ENCODE measurements at regions not wholly inside any gene's neighbourhood (a gene's known extent, or its start where the extent isn't known, plus 50 kb on each side); places are given as distances from the start of the nearest gene placed in this dataset.
"Not testable (repeated sequence)": the region's sequence is repeated elsewhere in the genome, so short reads cannot be mapped to it uniquely, and the experiment has no call there.

DNA sequence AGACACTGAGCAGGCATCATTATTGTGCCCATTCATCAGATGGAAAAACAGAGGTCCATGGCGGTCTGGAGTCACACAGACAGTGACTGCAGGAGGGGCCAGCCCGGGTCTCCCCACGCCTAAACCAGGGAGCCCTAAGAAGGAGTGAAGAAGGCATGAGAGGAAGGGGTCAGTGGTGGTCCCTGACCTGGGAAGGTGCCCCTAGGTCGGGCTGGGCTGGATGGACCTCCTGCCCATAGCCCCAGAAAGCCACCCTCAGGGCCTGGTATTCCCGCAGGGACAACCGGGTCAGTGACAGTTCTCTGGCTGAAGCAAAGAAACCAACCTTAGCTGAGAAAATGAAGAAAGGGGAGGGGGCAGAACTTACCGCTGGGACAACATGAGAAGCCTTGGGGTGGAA lies 163.4 kb upstream of the C1orf174 start:
- DNase-seq (ENCODE audit: low read depth), result no peak

DNA sequence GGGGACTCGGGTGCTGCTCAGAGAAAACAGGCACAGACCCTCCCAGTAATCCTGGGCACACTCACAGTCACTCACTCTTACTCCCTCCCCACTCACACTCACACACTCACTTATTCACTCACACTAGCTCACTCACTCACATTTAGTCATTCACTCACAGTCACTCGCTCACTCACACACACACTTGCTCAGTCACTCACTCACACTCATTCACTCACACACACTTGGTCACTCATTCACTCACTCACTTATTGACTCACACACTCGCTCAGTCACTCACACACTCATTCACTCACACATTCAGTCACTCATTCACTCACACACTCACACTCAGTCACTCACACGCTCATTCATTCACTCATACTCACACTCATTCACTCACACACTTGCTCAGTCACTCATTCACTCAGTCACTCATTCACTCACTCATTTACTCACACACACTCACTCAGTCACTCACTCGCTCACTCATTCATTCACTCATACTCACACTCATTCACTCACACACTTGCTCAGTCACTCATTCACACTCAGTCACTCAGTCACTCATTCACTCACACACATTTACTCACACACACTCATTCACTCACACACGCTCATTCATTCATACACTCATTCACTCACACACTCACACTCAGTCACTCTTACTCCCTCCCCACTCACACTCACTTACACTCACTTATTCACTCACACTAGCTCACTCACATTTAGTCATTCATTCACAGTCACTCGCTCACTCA lies 164.2 kb upstream of the C1orf174 start:
- no peak for DNase-seq (ENCODE audit: low read depth)

DNA sequence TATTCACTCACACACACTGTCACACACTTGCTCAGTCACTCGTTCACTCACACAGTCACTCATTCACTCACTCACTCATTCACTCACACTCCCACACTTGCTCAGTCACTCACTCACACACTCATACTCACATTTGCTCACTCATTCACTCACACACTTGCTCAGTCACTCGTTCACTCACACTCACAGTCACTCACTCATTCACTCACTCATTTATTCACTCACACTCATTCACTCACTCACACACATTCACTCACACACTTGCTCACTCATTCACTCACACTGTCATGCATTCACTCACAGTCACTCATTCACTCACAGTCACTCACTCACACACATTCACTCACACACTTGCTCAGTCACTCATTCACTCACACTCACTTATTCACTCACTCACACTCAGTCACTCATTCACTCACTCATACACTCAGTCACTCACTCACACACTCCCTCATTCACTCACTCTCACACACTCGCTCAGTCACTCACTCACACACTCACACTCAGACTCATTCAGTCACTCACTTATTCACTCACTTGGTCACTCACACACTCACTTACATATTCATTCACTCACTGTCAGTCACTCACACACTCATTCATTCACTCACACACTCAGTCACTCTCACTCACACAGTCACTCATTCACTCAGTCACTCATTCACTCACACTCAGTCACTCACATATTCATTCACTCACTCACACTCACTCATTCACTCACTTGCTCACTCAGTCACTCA lies 167.0 kb upstream of the C1orf174 start:
- DNase-seq (ENCODE audit: low read depth), result no peak

DNA sequence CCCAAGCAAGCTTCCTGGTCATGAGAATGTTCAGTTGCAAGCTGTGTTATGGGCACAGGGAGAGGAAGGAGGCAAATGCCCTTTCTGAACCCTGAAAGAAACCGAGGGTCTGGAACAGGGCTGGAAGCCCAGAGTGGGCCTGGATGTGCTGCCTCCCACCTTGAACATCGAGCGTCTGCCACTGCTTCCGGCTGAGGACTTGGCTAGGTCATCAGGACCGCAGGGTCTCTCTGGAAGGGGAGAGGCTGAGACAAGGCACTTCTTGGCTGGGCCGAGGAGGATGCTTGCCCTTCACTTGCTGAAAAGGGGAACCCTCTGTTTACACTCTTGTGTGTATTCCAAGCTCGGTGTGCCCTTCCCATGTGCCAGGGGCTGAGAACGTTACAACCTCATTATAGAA lies 168.0 kb upstream of the C1orf174 start:
- DNase-seq (ENCODE audit: low read depth), result no peak

DNA sequence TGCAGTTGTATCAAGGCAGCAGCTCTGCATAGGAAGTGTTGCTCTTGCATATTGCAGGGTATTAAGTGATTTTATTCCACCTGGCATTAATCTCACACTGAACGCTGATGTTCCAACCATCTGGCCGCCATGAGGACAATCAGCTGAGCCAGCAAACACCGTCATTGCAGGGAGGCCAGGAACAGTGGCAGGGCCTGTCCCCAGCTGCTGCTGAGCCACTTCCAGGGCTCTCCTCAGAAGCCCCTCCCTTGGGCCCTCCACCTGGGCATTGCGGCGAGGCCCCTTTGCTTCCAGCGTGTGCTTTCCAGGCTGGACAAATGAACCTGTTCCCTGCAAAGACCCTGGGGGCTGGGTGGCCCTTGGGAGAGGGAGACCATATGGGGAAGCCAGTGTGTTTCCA lies 171.6 kb upstream of the C1orf174 start:
- DNase-seq (ENCODE audit: low read depth), result no peak

DNA sequence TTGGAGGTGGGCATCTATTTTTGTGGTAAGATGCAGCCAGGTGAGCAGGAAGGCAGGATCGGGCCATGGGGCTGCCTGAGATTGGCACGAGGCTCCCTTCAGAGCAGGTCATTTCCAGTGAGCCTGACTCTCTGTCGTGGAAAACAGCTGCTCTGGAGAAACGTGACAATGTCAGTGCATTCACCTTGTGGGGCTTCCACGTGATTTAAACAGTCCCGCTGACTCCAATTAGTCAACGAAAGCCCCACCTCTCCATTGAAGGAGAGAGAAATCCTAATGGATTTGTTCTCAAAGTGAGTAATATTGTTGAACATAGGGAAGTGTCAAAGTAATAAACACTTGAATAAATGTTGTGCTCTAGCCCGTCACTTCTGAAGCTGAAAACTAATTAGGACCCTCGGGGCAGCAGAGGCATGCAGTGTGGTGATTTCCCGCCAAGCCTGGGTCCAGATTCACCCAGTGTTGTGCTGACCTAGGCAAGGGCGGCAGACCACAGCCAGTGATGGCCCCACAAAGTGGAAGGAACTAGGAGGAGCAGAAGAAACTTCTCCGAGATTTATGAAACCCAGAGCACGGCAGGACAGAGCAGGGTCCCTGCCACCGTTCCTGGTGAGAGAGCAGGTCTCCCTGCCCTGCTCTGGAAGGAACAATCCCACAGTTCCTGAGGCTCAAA lies 172.5 kb upstream of the C1orf174 start:
- no peak for DNase-seq (ENCODE audit: low read depth)

DNA sequence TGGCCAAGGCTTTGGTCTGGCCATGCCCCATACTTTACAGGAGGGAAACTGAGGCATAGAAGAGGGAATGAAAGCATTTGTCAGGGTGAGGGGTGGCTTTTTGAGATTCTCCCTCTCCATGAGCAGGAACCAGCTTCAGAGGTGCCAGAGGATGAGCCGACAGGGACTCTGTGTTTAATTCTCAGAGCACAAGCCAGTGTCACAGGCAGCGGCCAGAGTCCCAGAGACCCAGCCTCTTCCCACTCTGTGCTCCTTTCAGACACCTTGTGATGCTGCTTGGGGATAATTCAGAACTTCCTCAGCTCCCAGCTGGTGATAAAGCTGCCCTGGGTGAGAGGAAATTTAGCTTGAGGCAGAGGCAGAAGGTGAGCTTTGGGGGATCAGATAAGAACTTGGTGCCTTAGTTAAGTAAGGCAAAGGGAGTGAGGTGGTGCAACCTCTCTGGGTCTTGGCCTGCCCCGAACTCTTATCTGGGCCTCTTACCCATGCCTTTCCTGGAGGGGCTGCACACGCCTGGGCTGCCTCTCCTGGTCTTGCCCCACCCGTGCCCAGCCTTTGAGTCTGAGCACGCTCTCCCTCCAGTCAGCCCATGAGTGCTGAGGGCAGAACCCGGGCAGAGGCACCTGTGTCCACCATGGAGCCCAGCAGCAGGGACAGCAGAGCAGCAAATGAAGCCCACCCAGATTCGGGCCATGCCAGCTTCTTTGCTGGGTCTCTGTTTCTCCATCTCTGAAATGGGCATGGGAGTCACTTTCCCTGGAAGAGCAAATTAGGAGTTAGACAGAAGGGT lies 175.6 kb upstream of the C1orf174 start:
- DNase-seq (ENCODE audit: low read depth), result no peak

DNA sequence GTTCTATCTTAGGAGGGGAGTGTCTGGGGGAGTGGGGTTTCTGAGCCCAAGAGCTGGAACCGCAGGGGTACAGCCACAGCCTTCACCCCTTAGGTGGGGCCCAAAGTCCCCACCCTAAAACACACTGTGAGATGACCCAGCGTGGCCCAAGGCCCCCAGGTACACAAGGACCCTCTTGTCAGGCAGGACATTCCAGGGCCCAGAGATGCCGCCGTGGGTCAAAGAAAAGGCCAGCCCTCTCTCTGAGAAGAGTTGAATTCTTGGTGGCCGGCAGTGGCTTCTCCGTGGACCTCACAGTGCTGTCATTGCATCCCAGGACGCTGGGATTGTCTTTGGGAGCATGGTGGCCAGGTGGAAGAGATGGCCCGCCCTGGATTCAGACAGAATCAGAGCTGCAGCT lies 176.3 kb upstream of the C1orf174 start:
- DNase-seq (ENCODE audit: low read depth), result no peak

DNA sequence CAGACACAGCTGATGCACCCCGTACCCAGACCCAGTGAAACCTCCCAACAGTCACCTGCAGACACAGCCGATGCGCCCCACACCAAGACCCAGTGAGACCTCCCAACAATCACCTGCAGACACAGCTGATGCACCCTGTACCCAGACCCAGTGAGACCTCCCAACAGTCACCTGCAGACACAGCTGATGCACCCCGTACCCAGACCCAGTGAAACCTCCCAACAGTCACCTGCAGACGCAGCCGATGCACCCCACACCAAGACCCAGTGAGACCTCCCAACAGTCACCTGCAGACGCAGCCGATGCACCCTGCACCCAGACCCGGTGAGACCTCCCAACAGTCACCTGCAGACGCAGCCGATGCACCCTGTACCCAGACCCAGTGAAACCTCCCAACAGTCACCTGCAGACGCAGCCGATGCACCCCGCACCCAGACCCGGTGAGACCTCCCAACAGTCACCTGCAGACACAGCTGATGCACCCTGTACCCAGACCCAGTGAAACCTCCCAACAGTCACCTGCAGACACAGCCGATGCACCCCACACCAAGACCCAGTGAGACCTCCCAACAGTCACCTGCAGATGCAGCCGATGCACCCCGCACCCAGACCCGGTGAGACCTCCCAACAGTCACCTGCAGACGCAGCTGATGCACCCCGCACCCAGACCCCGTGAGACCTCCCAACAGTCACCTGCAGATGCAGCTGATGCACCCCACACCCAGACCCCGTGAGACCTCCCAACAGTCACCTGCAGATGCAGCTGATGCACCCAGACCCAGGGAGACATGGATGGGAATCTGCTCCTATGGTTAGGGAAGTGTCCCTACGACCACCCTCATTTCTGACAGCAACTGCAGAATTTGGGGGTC lies 178.3 kb upstream of the C1orf174 start:
- not testable (repeated sequence) for DNase-seq (ENCODE audit: low read depth)

DNA sequence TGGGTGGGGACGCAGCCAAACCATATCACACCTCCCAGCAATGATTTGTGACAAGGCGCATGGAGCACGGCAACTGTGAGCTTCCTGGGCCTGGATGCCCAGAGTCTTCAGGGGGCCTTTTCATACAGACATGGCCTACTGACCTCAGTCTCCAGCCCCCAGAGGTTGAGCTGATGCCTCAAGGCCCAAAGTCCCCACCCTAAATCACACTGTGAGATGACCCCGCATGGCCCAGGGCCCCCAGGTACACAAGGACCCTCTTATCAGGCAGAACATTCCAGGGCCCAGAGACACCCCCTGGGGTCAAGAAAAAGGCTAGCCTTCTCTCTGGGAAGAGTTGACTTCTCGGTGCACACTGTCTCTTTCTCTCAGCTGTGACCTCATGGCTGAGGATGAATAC lies 179.7 kb upstream of the C1orf174 start:
- DNase-seq (ENCODE audit: low read depth), result no peak

DNA sequence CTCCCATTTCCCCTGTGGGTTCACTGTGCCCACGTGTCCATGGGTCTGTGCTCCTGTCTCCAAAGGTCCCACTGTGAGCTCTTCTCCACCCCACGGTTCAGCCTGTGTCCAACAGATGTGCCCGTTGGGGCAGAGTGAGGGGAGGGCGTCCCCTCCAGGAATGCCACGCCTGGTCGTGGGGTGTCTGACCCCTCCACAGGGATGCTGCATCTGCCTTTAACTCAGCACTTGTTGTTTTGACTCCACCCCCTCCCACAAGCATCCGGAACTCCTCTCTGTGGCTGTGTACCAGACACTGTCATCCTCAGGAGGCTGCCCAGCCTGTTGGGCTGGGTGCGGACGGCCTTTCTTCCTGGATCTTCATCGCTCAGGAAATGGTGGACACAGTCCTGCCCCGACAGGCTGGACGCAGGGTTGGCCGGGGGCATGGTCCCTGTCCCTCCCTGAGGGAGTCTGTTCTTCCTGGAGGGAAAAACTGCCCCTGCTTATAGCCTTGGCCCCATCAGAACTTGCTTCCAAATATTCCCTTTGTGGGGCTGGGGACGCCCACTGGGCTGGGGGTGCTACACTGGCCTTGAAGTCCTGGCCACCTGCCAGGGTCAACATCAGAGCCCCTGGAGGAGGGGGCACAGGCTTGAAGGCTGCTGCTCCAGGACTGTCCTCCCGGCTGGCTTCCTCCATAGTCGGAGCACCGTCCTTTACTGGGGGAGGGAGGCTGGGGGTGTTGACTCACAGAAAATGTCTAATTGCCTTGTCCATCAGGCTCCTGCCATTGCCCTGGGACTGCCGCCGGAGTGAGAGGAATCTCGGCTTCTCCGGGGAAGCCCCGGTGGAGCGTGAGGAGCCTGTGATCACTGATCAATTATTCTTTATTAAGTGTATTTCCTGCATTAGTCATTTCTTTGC lies 182.0 kb upstream of the C1orf174 start:
- DNase-seq (ENCODE audit: low read depth), result no peak

DNA sequence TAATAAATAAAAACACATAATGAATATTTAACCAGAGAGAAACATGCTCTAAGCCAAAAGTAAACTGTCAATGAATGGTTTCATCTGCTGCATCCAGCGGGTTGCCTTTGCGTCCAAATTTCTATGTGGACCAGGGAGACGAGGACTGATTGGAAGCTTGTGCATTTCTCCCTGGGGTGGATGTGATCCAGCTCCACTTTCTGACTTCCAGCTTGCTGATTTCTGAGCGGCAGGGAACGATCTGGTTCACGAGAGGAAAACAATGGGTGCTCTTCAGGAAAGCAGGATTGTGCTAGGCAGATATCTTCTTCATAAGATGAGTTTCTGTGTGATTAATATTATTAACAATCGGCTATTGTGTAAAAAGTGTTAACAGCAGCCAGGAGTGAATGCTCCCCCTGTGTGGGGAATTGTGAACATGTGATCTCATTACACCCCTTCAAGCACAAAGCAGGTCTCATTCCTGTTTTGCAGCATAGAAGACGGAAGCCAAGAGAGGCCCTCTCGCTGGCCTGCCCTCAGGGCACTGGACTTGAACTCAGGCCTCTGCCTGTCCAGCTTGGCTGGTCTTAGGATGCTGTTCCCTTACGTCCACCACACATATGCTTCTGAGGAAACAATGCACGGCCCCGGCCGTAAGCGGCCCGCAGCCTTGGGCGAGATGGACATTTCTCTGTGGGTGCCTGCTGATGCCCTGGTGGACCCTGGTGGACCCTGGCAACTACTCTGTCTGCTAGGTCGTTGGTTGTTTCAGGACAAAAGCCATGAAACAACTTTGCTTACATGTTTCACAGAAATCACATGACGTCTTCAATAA lies 183.4 kb upstream of the C1orf174 start:
- no peak for DNase-seq (ENCODE audit: low read depth)

DNA sequence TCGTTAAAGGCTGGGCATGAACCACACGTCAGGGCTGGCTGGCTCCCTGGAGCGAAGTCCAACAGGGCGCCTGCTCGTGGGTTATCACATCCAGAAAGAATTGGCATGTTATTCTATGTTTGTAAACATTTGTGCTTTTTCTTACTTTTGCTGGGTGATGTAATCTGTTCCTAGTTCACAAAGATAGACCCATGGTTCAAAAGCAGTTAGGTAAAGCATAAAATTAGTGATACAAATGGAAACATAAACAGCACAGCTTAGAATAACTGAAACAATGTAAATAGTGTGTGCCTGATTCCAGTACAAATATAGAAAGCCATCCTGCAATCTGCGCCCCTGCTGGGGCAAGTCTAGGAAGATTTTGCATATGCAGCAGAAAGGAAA lies 184.0 kb upstream of the C1orf174 start:
- no peak for DNase-seq (ENCODE audit: low read depth)

DNA sequence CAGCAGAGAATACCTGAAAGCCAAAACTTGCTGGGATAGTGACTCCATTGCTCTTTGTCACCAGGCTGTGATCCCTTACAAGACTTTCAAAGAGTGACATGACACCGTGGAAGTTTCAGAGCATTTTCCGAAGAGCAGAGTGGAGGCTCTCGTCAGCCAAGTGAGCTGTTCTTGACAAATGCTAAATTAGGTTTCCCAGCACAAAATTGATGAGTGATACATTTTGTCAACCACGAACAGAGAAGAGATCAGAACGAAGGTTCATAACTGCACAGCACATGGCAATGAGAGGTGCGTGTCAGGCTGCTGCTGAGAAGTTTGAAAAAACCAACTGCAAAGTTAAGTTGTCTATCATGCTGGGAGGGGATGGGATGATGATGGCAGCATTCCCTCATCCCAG lies 184.4 kb upstream of the C1orf174 start:
- no peak for DNase-seq (ENCODE audit: low read depth)

DNA sequence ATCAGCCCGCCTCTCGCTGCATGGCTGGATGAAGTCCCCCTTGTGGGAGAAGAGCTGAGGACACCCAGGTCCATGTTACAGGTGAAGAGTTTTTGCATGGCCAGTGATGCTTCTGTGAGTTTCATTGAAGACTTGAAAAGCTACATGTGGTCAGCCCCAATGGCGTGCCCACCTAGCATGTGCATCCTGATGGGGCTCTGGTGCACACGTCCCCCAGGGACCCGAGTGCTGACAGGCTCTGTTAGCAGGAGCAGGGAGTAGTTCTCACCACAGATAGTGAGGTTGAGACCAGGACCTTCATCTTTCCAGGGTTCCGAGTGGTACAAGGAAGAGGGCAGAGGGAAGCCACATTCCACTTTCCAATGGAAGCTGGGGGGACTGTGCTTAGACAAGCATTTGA lies 184.8 kb upstream of the C1orf174 start:
- DNase-seq (ENCODE audit: low read depth), result no peak

DNA sequence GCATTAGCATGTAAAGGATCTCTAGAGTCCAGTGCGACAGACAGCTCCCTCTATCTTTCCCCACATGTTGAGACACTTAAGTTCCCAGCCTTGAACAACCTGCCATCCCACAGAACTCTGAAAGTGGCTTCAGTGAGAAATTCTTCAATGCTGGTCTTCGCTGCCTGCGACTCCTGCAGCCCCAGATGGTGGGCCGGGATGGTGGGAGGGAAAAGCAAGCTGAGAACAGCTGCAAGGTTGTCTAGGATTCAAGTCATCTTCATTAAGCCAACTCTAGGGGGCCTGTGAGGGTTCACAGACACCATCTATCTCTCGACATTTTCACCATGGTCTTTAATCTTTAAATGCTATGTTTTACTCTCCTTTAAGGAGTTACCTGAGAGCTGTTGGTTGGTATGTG lies 185.5 kb upstream of the C1orf174 start:
- DNase-seq (ENCODE audit: low read depth), result no peak

DNA sequence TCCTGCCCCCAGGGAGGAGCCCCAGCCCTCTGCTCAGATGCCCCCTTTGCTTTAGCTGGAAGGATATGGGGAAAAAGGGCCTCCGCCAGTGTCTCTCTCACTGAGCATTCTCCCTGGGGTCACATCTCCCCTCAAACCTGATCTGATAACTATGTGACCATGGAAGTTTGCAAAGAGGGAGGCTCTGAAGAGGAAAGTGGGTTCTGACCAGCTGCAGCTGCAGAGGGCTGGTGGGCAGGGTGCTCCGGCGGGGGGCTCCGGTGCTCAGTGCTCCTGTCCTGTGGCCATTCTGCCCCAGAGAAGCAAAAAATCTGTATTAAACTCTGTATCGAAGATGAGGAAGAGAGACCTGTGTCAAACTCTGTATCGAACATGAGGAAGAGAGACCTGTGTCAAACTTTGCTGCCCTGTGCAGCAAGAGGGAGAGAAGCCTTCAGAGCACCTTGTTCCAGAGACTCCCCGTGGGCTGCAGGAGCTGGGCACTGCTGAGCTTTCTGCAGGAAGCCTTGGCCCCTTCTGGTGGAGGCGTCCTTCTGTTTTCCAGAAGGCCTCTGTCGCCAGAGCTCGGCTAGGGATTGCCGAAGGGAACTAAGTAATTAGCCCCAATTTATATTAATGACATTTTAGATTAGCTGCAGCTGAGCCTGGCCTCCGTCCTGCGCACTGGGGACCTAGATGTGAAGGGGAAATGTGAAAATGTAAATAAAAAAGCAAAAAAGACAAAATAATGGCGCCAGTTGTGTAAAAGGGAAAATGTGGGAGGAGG lies 186.2 kb upstream of the C1orf174 start:
- no peak for DNase-seq (ENCODE audit: low read depth)

DNA sequence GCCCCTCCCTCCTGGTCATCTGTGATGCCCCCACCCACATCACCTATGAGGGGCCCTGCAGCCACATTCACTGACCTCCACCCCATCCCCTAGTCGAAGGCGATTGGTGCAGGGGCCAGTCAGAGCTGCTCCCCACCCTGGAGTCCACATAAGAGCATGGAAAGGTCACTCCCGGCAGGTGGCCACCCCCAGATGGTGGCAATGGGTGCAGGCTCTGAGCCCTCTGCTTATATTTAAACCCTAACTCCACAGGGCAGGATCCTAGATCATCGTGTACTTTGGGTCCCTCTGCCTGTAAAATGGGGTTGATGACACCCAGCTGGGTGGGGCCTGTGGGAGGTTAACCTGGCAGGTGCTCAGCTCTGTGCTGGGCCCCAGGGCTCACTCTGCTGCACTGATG lies 186.8 kb upstream of the C1orf174 start:
- DNase-seq (ENCODE audit: low read depth), result no peak

Measured in myocyte (in vitro differentiated cells).